Fibroblast of the aortic adventitia (primary cell): ENCODE measurements at regions not wholly inside any gene's neighbourhood (a gene's known extent, or its start where the extent isn't known, plus 50 kb on each side); places are given as distances from the start of the nearest gene placed in this dataset.

Experiments
- DNase-seq: peaks from one replicate; pipeline ENCODE4 v3.0.0-alpha.2; 2010; ENCODE audit warnings: low read depth
- H3K4me3 ChIP-seq: 2 replicates; pipeline ENCODE4 v1.5.1; 2011; ENCODE audit warnings: low read depth, mild to moderate bottlenecking, control low read depth, low read length, moderate library complexity
- CTCF ChIP-seq: IDR thresholded peaks from 2 replicates; pipeline ENCODE4 v1.5.1; 2011; ENCODE audit warnings: mild to moderate bottlenecking, low read length, control low read depth, inconsistent platforms; ENCODE audit not compliant: insufficient read depth

DNA sequence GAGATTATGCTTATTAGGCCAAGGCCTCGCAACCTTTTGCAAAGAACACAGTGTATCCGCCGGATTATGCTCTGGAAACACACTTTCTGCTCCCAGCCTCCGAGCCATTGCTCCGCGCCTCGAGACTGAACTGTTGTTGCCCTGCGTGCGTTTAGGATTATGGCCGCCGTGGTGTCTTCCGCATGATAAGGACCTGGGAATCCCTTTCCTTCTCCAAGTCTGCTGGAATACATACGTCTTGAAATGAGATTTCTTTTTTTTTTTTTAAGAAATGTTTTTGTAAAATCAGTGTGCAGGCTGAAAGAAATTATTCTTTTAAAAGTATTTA lies 89.8 kb upstream of the SOX1 start:
- H3K4me3 ChIP-seq = no peak overlapping the region
- no peak for TF ChIP-seq CTCF
- no peak for DNase-seq

- TF ChIP-seq CTCF = no peak
- no peak for DNase-seq
- H3K4me3 ChIP-seq = no peak overlapping the region
These were observed 88.4 kb upstream of the SOX1 start for GRCh38 chr13:111978546-111978945.

GRCh38 chr13:111980146-111980929 lies 86.6 kb upstream of the SOX1 start:
- TF ChIP-seq CTCF = no peak
- no peak overlapping the region for H3K4me3 ChIP-seq
- no peak for DNase-seq

DNA sequence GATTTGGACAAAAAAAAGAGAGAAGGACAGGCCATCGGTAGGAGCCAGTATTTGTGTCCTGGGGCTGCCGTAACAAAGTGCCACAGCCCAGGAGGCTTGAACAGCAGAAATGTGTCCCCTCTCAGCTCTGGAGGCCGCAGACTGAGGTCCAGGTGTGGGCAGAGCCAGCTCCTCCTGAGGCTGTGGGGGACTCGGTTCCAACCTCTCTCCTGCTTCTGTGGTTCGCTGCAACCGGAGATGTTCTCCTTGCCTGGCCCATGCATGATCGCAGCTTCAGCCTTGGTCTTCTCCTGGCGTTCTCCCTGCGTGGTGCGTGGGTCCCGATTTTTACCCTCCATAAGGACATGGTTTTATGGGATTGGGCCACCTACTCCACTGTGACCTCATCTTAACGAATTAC lies 85.9 kb upstream of the SOX1 start:
- H3K4me3 ChIP-seq = no peak overlapping the region
- DNase-seq = no peak
- no peak for TF ChIP-seq CTCF

GRCh38 chr13:111981446-111982165 lies 85.3 kb upstream of the SOX1 start:
- TF ChIP-seq CTCF = no peak
- no peak for DNase-seq
- no peak overlapping the region for H3K4me3 ChIP-seq

DNA sequence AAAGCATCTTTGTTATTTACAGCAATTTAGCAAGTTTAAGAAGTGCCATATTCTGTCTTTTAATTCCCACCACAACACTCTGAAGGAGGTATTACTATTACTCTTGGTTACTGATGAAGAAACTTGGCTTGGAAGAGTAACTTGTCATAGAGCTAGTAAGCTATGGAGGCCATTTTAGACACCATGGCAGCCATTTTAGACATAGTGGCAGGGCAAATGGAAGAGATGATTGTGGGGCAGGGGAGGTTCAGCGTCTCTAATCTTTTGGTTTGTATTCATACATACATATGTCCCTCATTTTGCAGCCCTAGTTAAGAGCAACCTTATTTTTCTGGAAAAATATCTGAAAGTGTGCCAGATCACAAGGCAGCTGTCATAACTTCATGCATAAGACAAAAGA lies 82.6 kb upstream of the SOX1 start:
- no peak for TF ChIP-seq CTCF
- H3K4me3 ChIP-seq = no peak overlapping the region
- DNase-seq = no peak

DNA sequence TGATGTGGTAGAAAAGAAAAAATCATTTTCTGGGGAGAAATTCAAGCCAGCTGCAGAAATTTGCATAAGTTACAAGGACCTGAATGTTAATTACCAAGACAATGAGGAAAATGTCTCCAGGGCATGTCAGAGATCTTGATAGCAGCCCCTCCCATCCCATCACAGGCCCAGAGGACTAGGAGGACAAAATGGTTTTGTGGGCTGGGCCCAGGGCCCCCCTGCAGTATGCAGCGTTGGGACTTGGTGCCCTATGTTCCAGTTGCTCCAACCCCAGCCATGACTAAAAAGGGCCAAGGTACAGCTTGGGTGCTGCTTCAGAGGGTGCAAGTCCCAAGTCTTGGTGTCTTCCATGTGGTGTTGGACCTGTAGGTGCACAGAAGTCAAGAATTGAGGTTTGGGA lies 76.6 kb upstream of the SOX1 start:
- no peak overlapping the region for H3K4me3 ChIP-seq
- no peak for DNase-seq
- TF ChIP-seq CTCF = no peak
